ENCODE measurements at regions not wholly inside any gene's neighbourhood (a gene's known extent, or its start where the extent isn't known, plus 50 kb on each side); places are given as distances from the start of the nearest gene placed in this dataset.

GRCh38 chr16:86707581-86707980 lies 129.2 kb downstream of the FOXL1 start:
- TF ChIP-seq CTCF (IDR thresholded peaks at IDR 0.05; ENCODE audit: low read depth, low read length) (no peak), EZH2phosphoT487 (IDR thresholded peaks at IDR 0.05; ENCODE audit: low read depth) (no peak)
